Gastrocnemius medialis (tissue), 4 donors: ENCODE measurements at regions not wholly inside any gene's neighbourhood (a gene's known extent, or its start where the extent isn't known, plus 50 kb on each side); places are given as distances from the start of the nearest gene placed in this dataset.

Source experiments
- ATAC-seq, 2 donors: fragments of 150-250 bp; one replicate each; pipeline ENCODE4 v1.9.1; 2016
- DNase-seq, 2 donors: peaks; one replicate each; pipeline ENCODE4 v3.0.0-alpha.2; 2019
- H3K27ac ChIP-seq, 4 donors: fragments of 200-600 bp; sonication (generic); 1 replicate in 1 of 4; 2 replicates in 3 of 4; pipeline ENCODE4 v1.5.1; 2016 to 2018; ENCODE audit warnings: mild to moderate bottlenecking in 2 of 4, moderate library complexity in 1 of 4
- H3K27me3 ChIP-seq, 3 donors: fragments of 200-600 bp; sonication (generic) in 2 of 3; 1 replicate in 1 of 3; 2 replicates in 2 of 3; pipeline versions ENCODE4 v1.5.1 to v1.6.0; 2016 to 2019; ENCODE audit warnings: mild to moderate bottlenecking in 1 of 3, moderate library complexity in 1 of 3
- H3K36me3 ChIP-seq, 2 donors: fragments of 200-600 bp; sonication (generic) in 1 of 2; one replicate each; pipeline ENCODE4 v1.5.1; 2017 to 2018
- H3K4me1 ChIP-seq, 2 donors: fragments of 200-600 bp; sonication (generic) in 1 of 2; one replicate each; pipeline ENCODE4 v1.5.1; 2016 to 2017; ENCODE audit warnings: mild to moderate bottlenecking in 2 of 2
- H3K4me3 ChIP-seq, 4 donors: fragments of 200-600 bp; sonication (generic) in 3 of 4; 1 replicate in 1 of 4; 2 replicates in 3 of 4; pipeline ENCODE4 v1.5.1; 2016 to 2019; ENCODE audit warnings: mild to moderate bottlenecking in 2 of 4
- H3K9me3 ChIP-seq, 3 donors: fragments of 200-600 bp; sonication (generic) in 2 of 3; 1 replicate in 1 of 3; 2 replicates in 2 of 3; pipeline ENCODE4 v1.5.1; 2016 to 2019
- CTCF ChIP-seq, 5 experiments: fragments of 450-650 bp in 3 of 5; fragments of 200-600 bp in 2 of 5; sonication (generic) in 2 of 5; IDR thresholded peaks in 4 of 5; conservative IDR thresholded peaks in 1 of 5; 1 replicate in 4 of 5; 2 replicates in 1 of 5; pipeline ENCODE4 v1.5.1; 2016 to 2019; ENCODE audit warnings: antibody characterized with exemption in 5 of 5, mild to moderate bottlenecking in 3 of 5, moderate library complexity in 3 of 5
- POLR2A ChIP-seq, 2 donors: fragments of 450-650 bp; IDR thresholded peaks; one replicate each; pipeline ENCODE4 v1.6.1; 2017; ENCODE audit warnings: antibody characterized with exemption in 2 of 2, mild to moderate bottlenecking in 2 of 2, moderate library complexity in 2 of 2
- in situ Hi-C, 4 donors: fragments of 200-750 bp; cut with MboI; loops; one replicate each; pipeline versions ENCODE4 v1.15.0 to v1.8.0; 2017; ENCODE audit warnings: low sequenced_read_pairs in 4 of 4
- intact Hi-C: fragments of 100-400 bp; cut with DNase I; formaldehyde crosslinking; loops from one replicate; pipeline ENCODE4 v1.15.1; 2023; ENCODE audit warnings: low total_unique reads

DNA sequence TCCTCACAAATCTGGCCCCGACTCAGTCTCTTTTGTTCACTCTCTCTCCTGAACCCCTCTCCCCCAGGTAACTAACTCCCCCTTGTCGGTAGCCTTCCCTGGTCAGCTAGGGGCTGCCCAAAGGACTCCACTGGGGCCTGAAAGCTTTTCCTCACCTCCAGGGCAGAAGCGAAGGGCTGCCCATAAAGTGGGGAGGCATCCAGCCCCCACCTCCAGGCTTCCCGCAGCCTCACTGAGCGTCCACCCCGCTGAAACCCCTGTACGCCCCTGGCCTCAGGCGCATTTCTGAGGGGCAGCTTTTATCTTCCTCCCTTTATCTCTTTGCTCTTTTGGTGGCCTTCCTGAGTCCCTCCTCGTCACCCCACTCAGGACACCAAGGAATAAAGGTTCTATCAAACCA is 249.3 kb downstream of the CYP26B1 start:
- ATAC-seq (no peak), DNase-seq (no peak)
- no peak for TF ChIP-seq CTCF (IDR thresholded peaks at IDR 0.05 in 4 of 5, conservative IDR thresholded peaks at IDR 0.05 in 1 of 5)
- TF ChIP-seq POLR2A (IDR thresholded peaks at IDR 0.05), result no peak
- no peaks in the 10 kb centered on the region for H3K27me3 ChIP-seq
- H3K4me3 ChIP-seq, result no peak overlapping the region
- in situ Hi-C loops (no loop called here), intact Hi-C loops (no loop called here)
- H3K4me1 ChIP-seq, result peaks cover 0 to 3% of the 10 kb centered on the region in 2 donors
- H3K27ac ChIP-seq, result no peak overlapping the region
- no peaks in the 10 kb centered on the region for H3K36me3 ChIP-seq
- H3K9me3 ChIP-seq, result no peaks in the 10 kb centered on the region

DNA sequence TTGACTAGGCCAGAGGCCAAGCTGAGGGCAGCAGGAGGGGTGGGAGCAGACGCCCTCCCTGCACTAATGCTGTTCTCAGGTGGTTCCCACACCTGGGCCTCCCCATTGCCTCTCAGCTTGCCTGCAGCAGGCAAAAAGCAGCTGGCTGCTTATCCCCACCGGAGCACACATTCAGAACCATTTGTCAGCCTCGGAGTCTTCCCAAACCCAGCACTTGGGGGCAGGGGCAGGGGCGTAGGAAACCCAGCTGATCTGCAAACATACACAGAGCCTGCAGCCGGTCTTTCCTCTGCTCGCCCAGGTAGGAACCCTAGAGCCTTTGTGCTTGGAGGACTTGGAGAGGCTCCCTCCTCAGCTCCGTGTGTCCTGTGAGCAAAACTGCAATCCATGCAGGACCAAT is 249.8 kb downstream of the CYP26B1 start:
- no peaks in the 10 kb centered on the region for H3K9me3 ChIP-seq
- no peak overlapping the region for H3K4me3 ChIP-seq
- in situ Hi-C loops (no loop called here), intact Hi-C loops (no loop called here)
- TF ChIP-seq CTCF (IDR thresholded peaks at IDR 0.05 in 4 of 5, conservative IDR thresholded peaks at IDR 0.05 in 1 of 5) (no peak), POLR2A (IDR thresholded peaks at IDR 0.05) (no peak)
- H3K27me3 ChIP-seq, result no peaks in the 10 kb centered on the region
- H3K36me3 ChIP-seq, result no peaks in the 10 kb centered on the region
- ATAC-seq, result no peak
- DNase-seq, result no peak
- peaks cover 0 to 3% of the 10 kb centered on the region in 2 donors for H3K4me1 ChIP-seq
- no peak overlapping the region for H3K27ac ChIP-seq

DNA sequence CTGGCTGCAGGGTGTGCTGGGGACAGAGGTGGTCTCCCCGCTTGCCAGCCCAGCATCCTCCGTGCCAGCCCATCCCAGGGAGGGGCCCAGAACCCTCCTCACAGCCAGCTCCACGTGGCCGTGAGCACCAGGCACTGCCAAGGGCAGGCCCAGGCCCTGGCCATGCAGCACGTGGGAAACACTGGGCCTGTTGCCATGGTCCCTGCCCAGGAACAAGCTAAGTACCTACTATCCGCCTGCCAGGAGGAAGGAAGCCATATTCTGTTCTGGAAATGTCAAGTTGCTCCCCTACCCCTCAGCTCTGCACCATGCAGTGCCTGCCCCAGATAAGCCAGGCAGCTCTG is 250.6 kb downstream of the CYP26B1 start:
- Histone ChIP-seq H3K4me3 (no peak overlapping the region), H3K27ac (no peak overlapping the region), H3K4me1 (peaks cover 0 to 3% of the 10 kb centered on the region in 2 donors), H3K27me3 (no peaks in the 10 kb centered on the region), H3K9me3 (no peaks in the 10 kb centered on the region), H3K36me3 (no peaks in the 10 kb centered on the region)
- ATAC-seq (peak; percentile 64 to 69), DNase-seq (peak; percentile 59 to 67)
- in situ Hi-C loops, result no loop called here
- intact Hi-C loops, result no loop called here
- TF ChIP-seq CTCF (IDR thresholded peaks at IDR 0.05 in 4 of 5, conservative IDR thresholded peaks at IDR 0.05 in 1 of 5) (no peak), POLR2A (IDR thresholded peaks at IDR 0.05) (no peak)

GRCh38 chr2:71896385-71897136 is 251.1 kb downstream of the CYP26B1 start:
- Histone ChIP-seq H3K27ac (no peak overlapping the region), H3K27me3 (no peaks in the 10 kb centered on the region), H3K9me3 (no peaks in the 10 kb centered on the region), H3K4me3 (no peak overlapping the region), H3K36me3 (no peaks in the 10 kb centered on the region), H3K4me1 (peaks cover 0 to 3% of the 10 kb centered on the region in 2 donors)
- ATAC-seq (peak in 1 of 2 donors; percentile 21), DNase-seq (no peak)
- TF ChIP-seq CTCF (IDR thresholded peaks at IDR 0.05 in 4 of 5, conservative IDR thresholded peaks at IDR 0.05 in 1 of 5) (no peak), POLR2A (IDR thresholded peaks at IDR 0.05) (no peak)
- intact Hi-C loops, result no loop called here
- in situ Hi-C loops, result no loop called here
